Stomach (tissue), 8 donors: ENCODE measurements at regions not wholly inside any gene's neighbourhood (a gene's known extent, or its start where the extent isn't known, plus 50 kb on each side); places are given as distances from the start of the nearest gene placed in this dataset.
A peak's percentile ranks its signal among the peaks of the same experiment; 100 is the strongest.

Source experiments
- DNase-seq, 2 donors: peaks; one replicate each; pipeline versions ENCODE4 v3.0.0 to v3.0.0-alpha.2; 2013 to 2019
- H3K27ac ChIP-seq, 5 donors: fragments of 200-600 bp in 4 of 5; sonication (generic) in 4 of 5; one replicate each; pipeline ENCODE4 v1.5.1; 2013 to 2019; ENCODE audit warnings: mild to moderate bottlenecking in 1 of 5, moderate library complexity in 1 of 5
- H3K27me3 ChIP-seq, 3 donors: fragments of 200-600 bp; sonication (generic); one replicate each; pipeline ENCODE4 v1.5.1; 2017 to 2019; ENCODE audit warnings: mixed run types in 1 of 3
- H3K36me3 ChIP-seq, 4 donors: fragments of 200-600 bp; sonication (generic); 1 replicate in 3 of 4; 2 replicates in 1 of 4; pipeline ENCODE4 v1.5.1; 2016 to 2019
- H3K4me1 ChIP-seq, 4 donors: fragments of 200-600 bp; sonication (generic); one replicate each; pipeline ENCODE4 v1.5.1; 2016 to 2019
- H3K4me3 ChIP-seq, 4 donors: fragments of 200-600 bp; sonication (generic) in 3 of 4; one replicate each; pipeline ENCODE4 v1.5.1; 2016 to 2019; ENCODE audit warnings: mild to moderate bottlenecking in 1 of 4
- H3K9me3 ChIP-seq, 4 donors: fragments of 200-600 bp; sonication (generic); one replicate each; pipeline ENCODE4 v1.5.1; 2016 to 2019
- CTCF ChIP-seq, 7 experiments: fragments of 450-650 bp in 4 of 7; fragments of 200-600 bp in 3 of 7; sonication (generic) in 3 of 7; IDR thresholded peaks; one replicate each; pipeline ENCODE4 v1.5.1; 2016 to 2019; ENCODE audit warnings: antibody characterized with exemption in 7 of 7, control low read depth in 2 of 7, mild to moderate bottlenecking in 1 of 7
- EP300 ChIP-seq: sonication (generic); formaldehyde crosslinking; IDR thresholded peaks from one replicate; pipeline ENCODE4 v1.6.1; 2017; ENCODE audit warnings: antibody characterized with exemption
- POLR2A ChIP-seq, 4 donors: fragments of 450-650 bp; IDR thresholded peaks; one replicate each; pipeline ENCODE4 v1.6.1; 2016; ENCODE audit warnings: antibody characterized with exemption in 4 of 4, control low read depth in 2 of 4, mild to moderate bottlenecking in 1 of 4, moderate library complexity in 1 of 4
- POLR2AphosphoS5 ChIP-seq, 3 donors: sonication (generic); formaldehyde crosslinking; IDR thresholded peaks; one replicate each; pipeline ENCODE4 v1.6.1; 2016; ENCODE audit warnings: antibody characterized with exemption in 3 of 3
- WGBS, 5 donors: extraction: QIAGEN DNeasy Blood & Tissue Kit in 3 of 5; methylation state at CpG; one replicate each; pipeline versions ENCODE4 v1.1.5 to v1.1.7; 2013 to 2018; 5-methylcytosine and 5-hydroxymethylcytosine counted together
- intact Hi-C: fragments of 100-400 bp; cut with DNase I; formaldehyde crosslinking; loops from one replicate; pipeline ENCODE4 v1.15.1; 2023; ENCODE audit warnings: low total_unique reads
- donor health status: healthy with polysubstance abuse.
- donor health status: Bipolar disorder and iron deficiency.
- donor health status: healthy.

GRCh38 chr21:35326677-35327076 is 277.6 kb upstream of the RUNX1 start:
- Histone ChIP-seq H3K9me3 (no peaks in the 10 kb centered on the region), H3K36me3 (no peaks in the 10 kb centered on the region)
- intact Hi-C loops: no loop called here

GRCh38 chr21:35325953-35326352 is 276.9 kb upstream of the RUNX1 start:
- intact Hi-C loops: no loop called here
- no peaks in the 10 kb centered on the region for H3K36me3 ChIP-seq
- 35 to 54% (median 51%) methylated on average over 2 of the region's 2 CpGs for WGBS, 5 donors
- DNase-seq: no peak
- no peaks in the 10 kb centered on the region for H3K9me3 ChIP-seq
- H3K27ac ChIP-seq: peak overlapping the region in 4 of 5 donors; percentile 10 to 81 (median 76)
- TF ChIP-seq CTCF (IDR thresholded peaks at IDR 0.05) (no peak), POLR2A (IDR thresholded peaks at IDR 0.05) (no peak), EP300 (no peak), POLR2AphosphoS5 (IDR thresholded peaks at IDR 0.05) (no peak)
- H3K4me1 ChIP-seq: peaks cover 3 to 45% (median 22%) of the 10 kb centered on the region in 4 donors
- no peak overlapping the region for H3K4me3 ChIP-seq
- no peaks in the 10 kb centered on the region for H3K27me3 ChIP-seq

More at GRCh38 chr21:35326677-35327076, 277.6 kb upstream of the RUNX1 start:
- Histone ChIP-seq H3K27me3 (no peaks in the 10 kb centered on the region), H3K4me1 (peaks cover 3 to 45% (median 22%) of the 10 kb centered on the region in 4 donors), H3K4me3 (no peak overlapping the region), H3K27ac (no peak overlapping the region)
- DNase-seq: no peak
- 67 to 86% (median 68%) methylated on average over 2 of the region's 2 CpGs for WGBS, 5 donors
- TF ChIP-seq POLR2AphosphoS5 (IDR thresholded peaks at IDR 0.05) (no peak), POLR2A (IDR thresholded peaks at IDR 0.05) (no peak), EP300 (no peak), CTCF (IDR thresholded peaks at IDR 0.05) (no peak)

- Histone ChIP-seq H3K36me3 (no peaks in the 10 kb centered on the region), H3K9me3 (no peaks in the 10 kb centered on the region), H3K4me3 (no peak overlapping the region), H3K27me3 (no peaks in the 10 kb centered on the region), H3K4me1 (peaks cover 3 to 37% (median 18%) of the 10 kb centered on the region in 4 donors), H3K27ac (peak overlapping the region in 4 of 5 donors; percentile 51 to 81 (median 76))
- 55 to 71% (median 69%) methylated on average over 14 of the region's 14 CpGs for WGBS, 5 donors
- intact Hi-C loops: no loop called here
- TF ChIP-seq POLR2AphosphoS5 (IDR thresholded peaks at IDR 0.05): peak in 1 of 3 donors; percentile 47
- TF ChIP-seq CTCF (IDR thresholded peaks at IDR 0.05): no peak
- DNase-seq: peak in 1 of 2 donors; percentile 35
Measured at GRCh38 chr21:35324372-35325220, 275.5 kb upstream of the RUNX1 start.

GRCh38 chr21:35323947-35324346 is 274.8 kb upstream of the RUNX1 start:
- Histone ChIP-seq H3K4me3 (no peak overlapping the region), H3K27me3 (no peaks in the 10 kb centered on the region), H3K36me3 (no peaks in the 10 kb centered on the region), H3K27ac (peak overlapping the region in 4 of 5 donors; percentile 51 to 81 (median 76)), H3K9me3 (no peaks in the 10 kb centered on the region), H3K4me1 (peaks cover 3 to 31% (median 18%) of the 10 kb centered on the region in 4 donors)
- 51 to 64% (median 62%) methylated on average over 9 of the region's 9 CpGs for WGBS, 5 donors
- intact Hi-C loops: no loop called here
- TF ChIP-seq CTCF (IDR thresholded peaks at IDR 0.05): no peak
- TF ChIP-seq POLR2AphosphoS5 (IDR thresholded peaks at IDR 0.05): peak in 2 of 3 donors; percentile 22 to 44
- TF ChIP-seq POLR2A (IDR thresholded peaks at IDR 0.05): no peak
- peak; percentile 22 for TF ChIP-seq EP300
- DNase-seq: peak in 1 of 2 donors; percentile 84
